ENCODE measurements at regions not wholly inside any gene's neighbourhood (a gene's known extent, or its start where the extent isn't known, plus 50 kb on each side); places are given as distances from the start of the nearest gene placed in this dataset.
"Not testable (repeated sequence)": the region's sequence is repeated elsewhere in the genome, so short reads cannot be mapped to it uniquely, and the experiment has no call there.

DNA sequence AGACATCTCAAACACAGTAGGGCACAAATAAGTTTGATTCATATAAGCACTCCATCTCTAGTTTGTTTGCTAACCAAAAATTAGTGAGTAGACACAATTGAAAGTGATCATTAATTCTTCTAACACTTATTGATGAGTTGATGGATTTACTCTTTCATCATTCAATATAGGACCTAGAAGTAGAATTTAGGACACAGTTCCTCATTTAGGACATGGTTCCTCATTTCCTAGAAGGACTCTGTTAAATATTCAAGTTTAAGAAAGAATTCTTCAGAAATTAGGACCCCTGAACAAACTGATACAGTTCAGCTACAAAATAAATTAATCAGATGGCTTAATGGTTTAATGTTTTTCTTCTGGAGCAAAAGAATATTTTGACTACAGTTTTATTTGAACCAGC, 143.5 kb upstream of the PRR16 start:
- H3K4me3 ChIP-seq (ENCODE audit: low read depth, low read length) = no peak overlapping the region
- DNase-seq (ENCODE audit: low read depth) = no peak
- TF ChIP-seq, protein P1, sequence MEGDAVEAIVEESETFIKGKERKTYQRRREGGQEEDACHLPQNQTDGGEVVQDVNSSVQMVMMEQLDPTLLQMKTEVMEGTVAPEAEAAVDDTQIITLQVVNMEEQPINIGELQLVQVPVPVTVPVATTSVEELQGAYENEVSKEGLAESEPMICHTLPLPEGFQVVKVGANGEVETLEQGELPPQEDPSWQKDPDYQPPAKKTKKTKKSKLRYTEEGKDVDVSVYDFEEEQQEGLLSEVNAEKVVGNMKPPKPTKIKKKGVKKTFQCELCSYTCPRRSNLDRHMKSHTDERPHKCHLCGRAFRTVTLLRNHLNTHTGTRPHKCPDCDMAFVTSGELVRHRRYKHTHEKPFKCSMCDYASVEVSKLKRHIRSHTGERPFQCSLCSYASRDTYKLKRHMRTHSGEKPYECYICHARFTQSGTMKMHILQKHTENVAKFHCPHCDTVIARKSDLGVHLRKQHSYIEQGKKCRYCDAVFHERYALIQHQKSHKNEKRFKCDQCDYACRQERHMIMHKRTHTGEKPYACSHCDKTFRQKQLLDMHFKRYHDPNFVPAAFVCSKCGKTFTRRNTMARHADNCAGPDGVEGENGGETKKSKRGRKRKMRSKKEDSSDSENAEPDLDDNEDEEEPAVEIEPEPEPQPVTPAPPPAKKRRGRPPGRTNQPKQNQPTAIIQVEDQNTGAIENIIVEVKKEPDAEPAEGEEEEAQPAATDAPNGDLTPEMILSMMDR (IDR thresholded peaks at IDR 0.05; ENCODE audit: insufficient read depth, low read length) = no peak

GRCh38 chr5:120326651-120327050, 137.4 kb upstream of the PRR16 start:
- DNase-seq (ENCODE audit: low read depth) = no peak
- no peak overlapping the region for H3K4me3 ChIP-seq (ENCODE audit: low read depth, low read length)
- TF ChIP-seq, protein P1 (IDR thresholded peaks at IDR 0.05; ENCODE audit: insufficient read depth, low read length) = no peak

- peak; percentile 27 for DNase-seq (ENCODE audit: low read depth)
- TF ChIP-seq, protein P1 (IDR thresholded peaks at IDR 0.05; ENCODE audit: insufficient read depth, low read length) = peak; percentile 23
Measured at GRCh38 chr5:120327180-120327579, 136.9 kb upstream of the PRR16 start.

GRCh38 chr5:120329095-120329494, 135.0 kb upstream of the PRR16 start:
- no peak overlapping the region for H3K4me3 ChIP-seq (ENCODE audit: low read depth, low read length)
- DNase-seq (ENCODE audit: low read depth) = no peak
- TF ChIP-seq, protein P1 (IDR thresholded peaks at IDR 0.05; ENCODE audit: insufficient read depth, low read length) = no peak

More at GRCh38 chr5:120327180-120327579, 136.9 kb upstream of the PRR16 start:
- H3K4me3 ChIP-seq (ENCODE audit: low read depth, low read length) = no peak overlapping the region

GRCh38 chr5:120330558-120330957, 133.5 kb upstream of the PRR16 start:
- no peak overlapping the region for H3K4me3 ChIP-seq (ENCODE audit: low read depth, low read length)
- DNase-seq (ENCODE audit: low read depth) = no peak
- TF ChIP-seq, protein P1 (IDR thresholded peaks at IDR 0.05; ENCODE audit: insufficient read depth, low read length) = no peak

GRCh38 chr5:120344181-120344580, 119.9 kb upstream of the PRR16 start:
- TF ChIP-seq, protein P1 (IDR thresholded peaks at IDR 0.05; ENCODE audit: insufficient read depth, low read length) = no peak
- no peak overlapping the region for H3K4me3 ChIP-seq (ENCODE audit: low read depth, low read length)
- no peak for DNase-seq (ENCODE audit: low read depth)

DNA sequence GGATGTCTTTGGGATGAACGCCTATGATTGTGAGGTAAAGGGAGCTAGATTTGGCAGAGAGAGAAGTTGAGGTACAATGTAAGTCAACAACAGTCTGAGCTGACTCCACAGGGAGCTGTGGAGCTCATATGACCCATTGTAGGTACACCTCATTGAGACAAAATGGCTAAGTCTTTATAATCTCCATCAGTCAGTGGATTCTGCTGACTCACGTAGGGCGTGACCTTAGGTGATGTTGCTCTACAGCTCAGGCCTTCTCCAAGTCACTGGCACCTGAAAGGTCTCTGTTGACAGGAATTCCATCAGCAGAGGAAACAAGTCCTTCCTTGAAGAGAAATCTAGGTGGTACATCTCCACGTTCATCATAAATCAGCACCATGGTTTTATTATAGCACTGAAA, 118.2 kb upstream of the PRR16 start:
- no peak for DNase-seq (ENCODE audit: low read depth)
- TF ChIP-seq, protein P1 (IDR thresholded peaks at IDR 0.05; ENCODE audit: insufficient read depth, low read length) = no peak
- H3K4me3 ChIP-seq (ENCODE audit: low read depth, low read length) = no peak overlapping the region

DNA sequence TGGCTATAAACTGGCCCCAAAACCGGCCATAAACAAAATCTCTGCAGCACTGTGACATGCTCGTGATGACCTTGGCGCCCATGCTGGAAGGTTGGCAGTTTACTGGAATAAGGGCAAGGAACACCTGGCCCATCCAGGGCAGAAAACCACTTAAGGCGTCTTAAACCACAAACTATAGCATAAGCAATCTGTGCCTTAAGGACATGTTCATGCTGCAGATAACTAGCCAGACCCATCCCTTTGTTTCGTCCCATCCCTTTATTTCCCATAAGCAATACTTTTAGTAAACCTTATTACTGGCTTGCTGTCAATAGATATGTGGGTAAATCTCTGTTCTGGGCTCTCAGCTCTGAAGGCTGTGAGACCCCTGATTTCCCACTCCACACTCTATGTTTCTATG, 113.0 kb upstream of the PRR16 start:
- not testable (repeated sequence) for DNase-seq (ENCODE audit: low read depth); H3K4me3 ChIP-seq (ENCODE audit: low read depth, low read length)

All from fibroblast of the aortic adventitia (primary cell).